IPS-NIHi7 (cell line): ENCODE measurements at regions not wholly inside any gene's neighbourhood (a gene's known extent, or its start where the extent isn't known, plus 50 kb on each side); places are given as distances from the start of the nearest gene placed in this dataset.

Experiments
- DNase-seq: peaks from one replicate; pipeline ENCODE4 v3.0.0; 2012; ENCODE audit warnings: mixed read lengths; ENCODE audit errors: extremely low spot score

DNA sequence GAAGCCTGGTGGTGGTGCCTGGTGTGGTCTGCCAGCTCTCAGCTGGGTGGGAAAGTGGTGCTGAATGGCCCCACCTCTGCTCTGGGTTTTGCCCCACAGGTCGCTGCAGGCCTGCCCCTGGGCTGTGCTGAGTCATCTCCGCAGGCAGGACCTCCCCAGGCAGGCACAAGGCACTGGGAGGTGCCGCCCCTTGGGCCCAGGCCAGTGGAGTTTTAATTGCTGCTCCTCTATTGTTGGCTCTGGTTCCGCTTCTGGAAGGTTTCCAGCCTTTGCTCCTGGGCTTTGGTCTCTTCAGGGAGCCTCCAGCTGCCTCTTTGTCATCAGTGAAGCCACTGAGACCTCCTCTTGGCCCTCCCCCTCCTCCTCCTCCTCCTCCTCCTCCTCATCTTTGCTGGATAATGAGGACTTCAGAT is 180.3 kb upstream of the GRB10 start:
- peak; percentile 70 for DNase-seq

DNA sequence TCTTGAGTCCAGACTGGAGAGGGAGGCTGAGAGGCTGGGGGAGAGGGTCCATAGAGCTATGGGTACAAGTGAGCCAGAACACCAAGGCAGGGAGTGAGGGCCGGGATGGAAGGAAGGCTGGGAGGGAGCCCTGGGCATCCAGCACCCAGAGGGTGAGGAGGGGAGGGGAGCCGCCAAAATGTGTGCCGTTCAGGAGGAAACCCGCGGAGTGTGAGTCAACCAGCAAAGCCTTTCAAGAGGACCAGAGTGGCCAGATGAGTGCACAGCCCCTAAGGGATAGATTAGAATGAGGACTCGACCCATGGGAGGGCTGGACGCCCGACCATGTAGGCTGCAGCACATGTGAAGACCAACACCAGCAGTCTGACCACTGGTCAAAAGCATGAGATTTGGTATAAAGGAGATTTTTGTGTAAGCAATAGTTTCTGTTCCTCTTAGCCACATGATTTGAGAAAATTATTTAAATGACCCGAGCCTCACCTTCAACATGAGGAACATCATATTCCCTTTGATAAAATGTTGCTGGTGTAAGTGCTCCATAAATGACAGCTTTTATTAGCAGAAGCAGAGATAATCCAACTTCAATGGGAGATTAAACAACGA is 179.7 kb upstream of the GRB10 start:
- DNase-seq = no peak

DNA sequence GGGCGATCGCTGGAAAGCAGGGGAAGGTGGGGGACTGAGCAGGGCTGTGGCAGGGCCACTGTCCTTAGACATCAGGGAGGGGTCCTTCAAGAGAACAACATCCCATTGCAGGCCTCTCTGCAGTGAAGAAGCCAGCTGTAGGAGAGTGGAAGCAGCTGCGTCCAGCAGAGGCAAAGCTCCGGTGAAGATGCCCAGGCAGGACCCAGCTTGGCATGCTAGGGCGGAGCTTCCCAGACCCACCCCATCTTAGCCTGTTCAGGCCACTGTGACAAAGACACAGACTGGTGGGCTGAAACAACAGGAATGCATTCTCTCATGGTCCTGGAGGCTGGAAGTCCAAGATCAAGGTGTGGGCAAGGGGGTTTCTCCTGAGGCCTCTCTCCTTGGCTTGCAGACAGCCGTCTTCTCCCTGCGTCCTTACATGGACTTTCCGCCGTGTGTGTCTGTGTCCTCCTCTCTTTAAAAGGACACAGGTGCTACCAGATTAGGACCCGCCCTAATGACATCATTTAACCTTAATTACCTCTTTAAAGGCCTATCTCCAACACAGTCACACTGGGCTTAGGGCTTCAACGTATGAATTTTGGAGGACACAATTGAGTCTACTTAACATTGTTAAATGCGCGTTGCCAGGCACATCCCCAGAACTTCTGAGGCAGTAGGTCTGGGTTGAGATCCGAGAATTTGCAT is 178.1 kb upstream of the GRB10 start:
- DNase-seq = no peak

DNA sequence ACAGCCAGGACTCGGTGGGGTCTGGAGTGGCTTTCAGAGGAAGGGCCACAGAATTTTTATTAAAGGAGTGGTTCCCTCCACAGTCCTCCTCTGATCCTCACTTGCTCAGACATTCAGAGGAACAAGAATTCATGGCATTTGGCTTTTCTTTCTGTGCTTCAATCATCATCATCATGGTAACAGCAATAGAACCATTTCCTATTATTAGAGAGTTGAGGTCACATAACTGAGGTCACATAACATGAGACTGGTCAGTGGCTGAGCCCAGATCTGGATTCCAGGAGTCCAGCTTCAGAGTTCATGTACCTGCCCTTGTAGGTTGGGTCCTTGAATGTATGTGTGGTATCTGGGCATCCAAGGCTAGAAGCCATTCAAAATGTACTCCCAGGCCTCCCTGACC is 177.3 kb upstream of the GRB10 start:
- no peak for DNase-seq

DNA sequence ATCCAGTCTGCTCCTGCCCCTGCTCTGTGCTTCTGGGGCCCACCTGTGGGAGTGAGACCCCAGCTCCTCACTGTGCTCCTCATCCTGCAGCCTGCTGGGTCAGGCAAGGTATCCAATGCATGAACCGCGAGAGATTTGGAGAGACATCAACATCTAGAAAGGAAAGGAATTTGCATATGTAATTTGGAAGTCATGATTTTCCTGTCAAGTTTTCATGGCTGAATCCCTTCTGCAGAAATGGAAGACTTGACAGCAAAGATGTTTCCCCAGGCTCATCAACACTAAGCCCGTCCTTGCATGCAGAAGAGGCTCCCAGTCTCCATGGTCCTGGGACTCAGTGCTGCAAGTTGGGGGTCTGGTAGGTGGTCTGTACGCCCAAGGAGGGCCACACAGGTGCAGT is 176.9 kb upstream of the GRB10 start:
- DNase-seq = no peak

DNA sequence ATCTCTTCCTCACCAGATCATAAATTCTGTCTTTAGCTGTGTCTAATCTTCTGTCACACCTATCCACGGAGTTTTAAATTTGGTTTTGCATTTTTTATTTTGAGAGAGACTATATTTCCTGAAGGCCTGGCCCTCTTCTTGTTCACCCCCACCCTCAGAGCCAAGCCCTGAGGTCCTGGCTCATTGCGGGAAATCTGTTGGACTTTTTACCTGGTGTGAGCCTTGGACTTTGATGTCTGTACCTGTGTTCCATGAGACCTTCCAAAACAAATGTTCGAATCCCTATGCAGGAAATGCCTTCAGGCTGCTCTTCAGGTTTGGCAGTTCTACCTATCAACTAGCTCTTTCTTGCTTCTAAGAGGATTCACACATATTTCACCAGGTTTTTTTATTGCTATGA is 175.2 kb upstream of the GRB10 start:
- DNase-seq = no peak

DNA sequence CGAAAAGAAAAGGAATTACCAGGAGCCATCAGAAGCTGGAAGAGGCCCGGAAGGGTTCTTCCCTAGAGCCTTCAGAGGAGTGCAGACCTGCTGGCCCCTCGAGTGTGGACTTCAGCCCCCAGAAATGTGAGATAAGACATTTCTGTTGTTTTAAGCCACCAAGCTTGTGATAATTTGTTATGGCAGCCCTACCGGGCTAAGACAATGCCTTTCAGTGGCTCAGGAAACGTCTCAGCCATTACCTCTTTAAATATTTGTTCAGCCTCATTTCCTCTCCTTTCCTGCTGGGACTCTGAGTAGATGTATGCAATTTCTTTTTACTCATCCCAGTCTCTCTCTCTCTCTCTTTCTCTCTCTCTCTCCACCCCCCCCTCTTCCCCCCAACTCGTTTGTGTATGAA is 174.7 kb upstream of the GRB10 start:
- no peak for DNase-seq

DNA sequence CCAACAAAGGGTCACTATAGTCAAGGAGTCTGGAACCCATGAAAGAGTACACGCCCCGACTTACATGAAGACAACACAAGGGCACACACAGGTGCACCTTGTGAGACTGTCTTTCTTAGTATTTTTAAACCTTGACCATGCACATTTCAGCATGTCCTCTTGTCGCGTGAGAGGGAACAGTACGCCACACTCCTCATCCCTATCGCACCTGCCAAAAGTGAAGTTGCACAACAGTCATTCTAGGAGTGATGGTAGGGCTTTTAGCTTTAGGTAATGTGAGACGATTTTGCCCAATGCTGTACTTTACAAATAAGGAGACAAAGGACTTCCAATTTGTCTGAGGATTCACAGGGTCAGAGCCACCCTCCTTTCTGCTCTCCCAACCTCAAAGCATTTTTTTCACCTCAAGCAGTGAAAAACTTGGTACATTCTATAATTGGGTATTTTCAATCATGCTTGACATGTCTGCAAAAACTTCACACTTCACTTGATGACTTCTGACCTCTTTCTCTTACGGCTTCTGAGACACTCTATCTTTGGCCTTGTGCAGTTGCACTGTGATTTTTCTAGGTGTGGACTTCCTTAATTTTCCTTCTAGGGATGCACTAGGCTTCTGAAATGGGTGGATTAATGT is 173.9 kb upstream of the GRB10 start:
- no peak for DNase-seq

DNA sequence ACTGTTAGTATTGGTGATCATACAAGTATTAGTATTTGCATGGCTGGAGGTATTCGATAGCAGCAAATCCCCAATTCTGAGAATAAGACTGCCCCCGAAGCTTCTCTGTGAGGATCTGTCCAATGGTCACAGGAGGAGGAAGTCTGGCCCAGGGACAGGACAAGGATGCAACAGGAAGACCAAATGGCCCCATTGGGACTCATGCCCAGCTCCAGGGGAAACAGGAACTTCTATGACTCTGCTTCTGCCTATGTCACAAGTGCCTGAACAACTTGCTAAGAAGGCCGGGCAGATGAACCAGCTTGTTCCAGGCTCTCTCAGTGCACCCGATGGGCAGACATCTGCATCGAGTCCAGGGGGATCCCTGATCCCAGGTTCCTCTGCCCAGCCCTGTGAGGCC is 172.0 kb upstream of the GRB10 start:
- DNase-seq = no peak

DNA sequence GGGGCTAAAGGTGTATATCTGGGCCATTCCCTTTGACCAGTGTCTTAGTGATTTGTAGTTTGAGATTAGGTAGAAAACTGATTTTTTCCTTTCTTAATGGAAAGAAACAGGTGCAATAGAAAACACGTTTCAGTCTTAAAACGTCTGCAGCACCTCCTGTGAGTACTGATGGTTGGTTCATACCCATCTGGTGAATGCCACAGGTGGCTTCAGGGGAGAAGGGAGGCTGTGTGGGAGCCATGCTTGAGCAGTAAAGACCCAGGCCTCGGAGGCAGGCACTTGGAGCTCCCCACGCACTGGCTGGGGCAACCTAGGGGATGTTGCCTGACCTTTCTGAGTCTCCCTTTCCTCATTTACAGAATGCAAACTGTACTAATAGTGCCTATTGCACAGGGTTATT is 171.5 kb upstream of the GRB10 start:
- no peak for DNase-seq

DNA sequence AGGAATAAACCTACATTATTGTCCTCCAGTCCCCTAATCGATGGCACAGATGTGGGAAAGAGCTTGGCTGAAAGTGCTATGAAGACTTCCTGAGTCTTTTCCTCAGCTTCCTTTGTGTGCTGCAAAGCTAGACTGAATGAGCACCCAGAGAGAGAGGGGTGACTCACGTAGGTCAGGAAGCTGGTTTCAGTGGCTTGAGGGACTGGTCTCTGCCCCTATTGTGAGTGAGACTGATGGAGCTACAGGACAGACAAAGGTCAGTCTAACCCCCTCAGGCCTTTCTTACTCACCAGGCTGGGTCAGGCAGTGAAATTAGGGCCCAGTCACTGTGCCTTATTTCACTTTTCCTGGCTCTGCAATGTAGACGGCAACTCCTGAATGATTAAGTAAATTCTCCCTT is 171.1 kb upstream of the GRB10 start:
- DNase-seq = no peak

DNA sequence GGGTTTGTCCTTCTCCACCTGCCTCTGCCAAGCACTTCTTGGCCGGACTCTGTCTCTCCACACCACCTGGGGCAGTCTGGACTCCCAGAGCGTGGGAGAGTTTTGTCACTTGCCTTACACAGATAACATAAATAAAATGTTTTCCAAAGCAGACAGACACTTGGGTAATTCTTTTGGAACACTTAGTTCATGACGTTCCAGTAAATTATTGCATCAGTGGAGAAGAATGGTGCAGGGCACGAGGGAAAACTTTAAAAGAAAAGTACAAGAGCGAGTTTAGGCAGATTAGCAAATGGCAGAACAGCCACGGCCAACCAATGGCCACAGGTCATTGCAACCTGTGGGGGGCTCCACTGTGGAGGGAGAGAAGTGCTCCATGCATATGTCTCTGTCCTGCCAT is 170.6 kb upstream of the GRB10 start:
- DNase-seq = no peak

DNA sequence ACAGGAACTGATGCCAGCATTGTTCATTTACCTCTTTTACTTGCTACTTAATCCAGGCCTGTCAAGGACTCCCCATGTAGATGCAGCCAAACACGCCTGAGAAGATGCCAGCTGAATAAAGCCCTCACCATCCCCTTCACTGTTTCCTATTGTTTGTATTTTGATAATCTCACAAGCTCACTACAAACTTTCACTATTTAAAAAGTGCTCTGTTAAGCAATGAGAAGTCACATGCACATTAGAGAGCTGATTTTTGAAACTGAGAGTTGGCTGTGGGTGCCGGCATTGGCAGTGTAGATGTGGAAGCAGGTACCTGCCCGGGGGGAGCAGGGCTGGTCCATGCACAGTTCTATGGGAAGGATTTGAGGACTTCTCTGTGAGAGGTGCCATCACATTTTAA is 169.8 kb upstream of the GRB10 start:
- DNase-seq = no peak

DNA sequence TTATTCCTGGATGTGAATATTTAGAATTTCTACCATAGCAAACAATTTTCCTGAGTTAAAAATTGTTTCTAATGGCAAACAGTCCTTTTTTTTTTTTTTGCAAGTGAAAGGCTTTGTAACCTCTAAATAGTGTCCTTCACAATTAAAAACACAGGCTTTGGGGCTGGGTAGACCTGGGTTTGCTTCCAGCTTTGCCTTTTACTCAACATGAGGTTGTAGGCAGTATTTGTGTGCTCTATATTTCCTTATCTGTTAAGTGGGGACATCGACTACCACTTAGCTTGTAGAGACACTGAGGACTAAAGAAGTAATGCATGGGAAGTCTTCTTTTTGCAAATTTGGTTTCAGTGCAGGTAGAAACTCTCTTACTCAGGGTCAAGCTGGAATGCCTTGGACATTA is 169.4 kb upstream of the GRB10 start:
- DNase-seq = no peak

DNA sequence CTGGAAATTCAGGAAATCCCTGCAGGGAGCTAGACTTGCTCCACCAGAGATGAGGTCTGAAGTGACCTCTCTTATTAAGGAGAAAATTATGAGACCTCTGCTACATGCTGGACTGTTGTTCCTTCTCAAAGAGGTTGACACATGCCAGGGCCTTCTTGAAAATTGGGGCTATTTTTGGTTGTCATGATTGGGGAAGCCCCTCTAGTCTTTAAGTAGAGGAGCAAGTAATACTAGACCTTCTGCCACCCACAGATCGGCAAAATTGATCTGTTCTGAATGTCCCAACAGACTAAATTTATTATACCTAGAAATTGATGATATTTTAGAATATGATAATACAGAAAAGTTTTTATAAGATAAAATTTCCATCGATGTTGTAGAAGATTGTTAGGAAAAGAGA is 160.8 kb upstream of the GRB10 start:
- DNase-seq = no peak

DNA sequence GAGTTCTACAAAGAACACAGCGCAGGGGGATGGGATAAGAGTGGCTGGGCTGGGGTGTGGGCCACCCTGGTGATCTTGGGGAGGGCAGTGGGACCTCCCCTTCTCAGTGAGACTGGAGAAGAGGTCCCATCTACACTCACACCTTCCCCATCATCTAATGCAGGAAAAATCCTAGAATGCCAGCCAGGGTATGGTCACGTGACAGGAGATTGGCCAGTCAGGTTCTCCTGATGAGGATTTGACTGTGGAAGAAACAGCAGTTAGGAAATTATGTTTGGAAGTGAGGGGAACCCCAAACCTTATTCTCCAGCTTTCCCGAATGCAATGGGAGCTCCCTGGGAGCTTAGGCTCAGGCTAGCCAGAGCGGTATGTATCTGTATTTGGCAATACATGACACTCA is 158.8 kb upstream of the GRB10 start:
- no peak for DNase-seq

DNA sequence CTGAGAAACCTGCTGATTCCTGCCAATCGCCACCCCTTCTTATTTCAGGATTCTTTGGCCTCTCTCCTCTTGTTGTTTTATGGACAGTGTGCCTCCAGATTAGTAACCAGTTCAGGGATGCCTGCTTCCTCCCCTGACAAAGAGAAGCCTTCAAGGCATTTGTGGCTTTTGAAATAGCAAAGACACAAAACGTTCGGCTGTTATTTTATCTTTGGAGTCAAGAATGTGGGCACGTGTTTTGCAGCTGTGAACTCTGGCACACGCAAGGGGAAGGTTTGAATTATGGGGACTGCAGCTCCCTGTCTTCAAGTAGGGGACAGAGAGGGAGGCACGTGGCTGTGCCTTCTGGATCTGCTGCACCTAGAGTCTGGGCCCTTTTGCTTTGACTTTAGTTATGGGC is 157.9 kb upstream of the GRB10 start:
- no peak for DNase-seq

DNA sequence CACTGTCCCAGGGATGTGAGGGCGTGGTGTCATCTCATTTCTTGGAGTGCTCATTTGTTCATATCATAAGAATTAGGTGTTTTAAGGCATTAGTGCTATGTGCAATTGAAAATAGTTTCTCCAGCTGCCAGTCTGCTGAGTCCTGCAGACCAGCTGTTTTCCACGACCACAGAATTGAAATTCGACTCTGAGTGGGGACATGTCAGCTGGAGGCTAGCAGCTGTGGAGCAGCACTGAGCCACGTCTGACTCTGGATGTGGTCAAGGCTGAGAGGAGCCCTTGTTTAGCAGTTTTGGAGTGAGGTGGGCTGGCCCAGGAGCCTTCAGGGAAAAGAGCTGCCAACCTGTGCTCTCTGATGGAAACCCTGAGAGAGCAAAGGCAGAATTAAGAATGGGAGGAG is 156.3 kb upstream of the GRB10 start:
- DNase-seq = no peak

DNA sequence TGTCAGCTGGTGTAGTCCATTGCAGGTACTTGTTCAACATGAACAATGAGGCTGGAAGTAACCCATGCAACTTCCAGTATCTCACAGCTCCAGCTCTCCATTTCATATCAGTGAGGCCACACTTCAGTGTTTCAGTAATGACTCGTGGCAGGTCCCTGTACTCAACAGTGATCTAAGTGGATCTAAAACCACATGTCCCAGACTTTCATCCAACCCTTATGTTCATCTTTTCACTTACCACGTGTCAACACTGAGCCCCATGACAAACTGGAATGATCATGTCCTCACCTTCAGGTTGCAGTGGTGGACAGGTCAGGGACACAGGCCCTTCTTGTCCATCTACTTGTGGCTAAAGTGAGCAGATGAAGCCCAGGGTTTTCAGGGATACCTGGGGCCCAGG is 155.0 kb upstream of the GRB10 start:
- DNase-seq = no peak

DNA sequence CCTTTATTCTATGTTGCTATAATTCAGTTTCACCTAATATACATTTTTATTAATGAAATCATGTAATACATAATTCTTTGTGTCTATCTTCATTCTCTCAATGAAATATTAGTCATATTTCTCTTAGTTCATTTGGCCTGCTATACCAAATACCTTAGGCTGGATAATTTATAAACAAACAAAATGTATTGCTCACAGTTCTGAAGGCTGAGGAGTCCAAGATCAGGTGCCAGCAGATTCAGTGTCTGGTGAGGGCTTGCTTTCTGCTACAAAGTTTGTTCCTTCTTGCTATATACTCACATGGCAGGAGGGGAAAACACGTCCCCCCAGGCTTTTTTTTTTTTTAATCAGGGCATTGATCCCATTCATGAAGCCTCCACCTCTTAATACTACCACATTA is 143.4 kb upstream of the GRB10 start:
- no peak for DNase-seq

DNA sequence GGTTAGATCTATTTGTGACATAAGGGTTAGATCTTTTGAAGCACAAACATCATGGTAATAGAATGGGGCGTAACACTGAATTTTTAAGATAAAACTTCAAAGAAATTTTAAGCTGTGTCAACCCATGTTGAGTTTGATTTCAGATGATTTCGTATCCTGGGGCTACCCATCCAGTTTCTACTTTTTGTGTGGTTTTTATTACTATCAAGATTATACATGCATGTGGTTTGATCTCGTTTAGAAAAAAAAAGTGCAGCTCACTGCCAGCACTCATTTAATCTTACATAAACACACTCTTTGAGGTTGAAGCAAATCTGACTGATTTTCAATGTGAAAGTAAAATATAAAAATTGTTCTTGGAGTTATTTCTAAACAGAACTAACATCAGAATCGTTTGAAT is 140.8 kb upstream of the GRB10 start:
- DNase-seq = no peak

DNA sequence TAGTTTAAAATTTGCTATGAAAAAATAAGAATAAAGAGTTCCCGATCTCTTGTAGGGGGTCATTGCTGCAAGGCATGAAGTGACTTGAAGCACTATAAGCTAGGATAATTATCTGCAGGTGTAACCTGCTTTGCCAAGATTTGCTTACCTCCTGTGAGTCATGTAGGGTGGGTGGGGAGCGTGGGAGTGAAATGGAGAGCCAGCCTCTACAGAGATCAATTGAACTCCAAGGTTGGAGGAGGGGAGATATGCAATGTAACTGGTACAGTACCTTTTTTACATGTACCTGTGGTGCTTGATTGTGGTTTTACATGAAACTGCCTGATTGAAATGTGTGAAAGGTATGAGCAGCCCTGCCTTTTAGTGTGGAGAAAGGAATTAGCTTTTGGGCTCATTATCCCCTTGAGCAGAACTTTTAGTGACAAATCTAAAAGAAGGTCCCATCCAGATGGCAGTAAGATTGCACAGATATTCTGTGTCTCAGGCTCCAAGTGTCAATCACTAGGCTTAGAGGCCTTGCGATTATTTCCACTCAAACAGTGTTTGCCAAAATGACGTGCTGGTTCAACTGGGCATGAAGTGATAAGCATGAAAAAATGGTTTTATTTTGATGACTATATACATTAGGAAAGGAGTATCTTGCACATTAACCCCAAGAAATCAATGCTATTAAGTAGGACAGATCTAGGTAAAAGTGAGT is 138.6 kb upstream of the GRB10 start:
- DNase-seq = no peak

DNA sequence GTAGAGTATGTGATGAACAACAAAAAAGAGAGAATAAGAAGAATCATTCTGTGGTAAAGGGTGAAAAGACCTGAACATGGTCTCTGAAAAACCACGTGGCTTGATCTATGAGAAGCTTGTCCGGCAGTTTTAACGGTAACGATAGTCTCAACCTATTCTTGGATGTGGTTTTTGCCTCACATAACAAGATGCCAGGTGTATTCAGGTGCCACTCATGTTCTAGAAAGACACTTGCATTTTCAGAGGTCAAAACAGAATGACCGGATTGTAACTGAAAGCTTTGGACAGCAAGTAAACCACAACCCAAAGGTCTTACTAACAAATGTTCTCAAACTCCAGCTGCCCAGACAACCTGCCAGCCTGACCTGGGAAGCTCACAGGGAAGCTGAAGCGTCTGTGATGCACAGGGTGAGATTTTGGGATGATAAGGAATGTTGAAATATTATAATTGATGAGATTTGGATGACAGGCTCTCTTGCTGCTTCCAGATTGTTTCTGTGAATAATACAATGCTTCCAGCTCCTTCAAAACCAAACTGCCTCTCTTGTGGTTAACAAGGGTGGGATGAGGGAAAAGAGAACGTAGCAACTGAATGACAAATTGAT is 137.4 kb upstream of the GRB10 start:
- DNase-seq = no peak
